ENCODE measurements at regions not wholly inside any gene's neighbourhood (a gene's known extent, or its start where the extent isn't known, plus 50 kb on each side); places are given as distances from the start of the nearest gene placed in this dataset.

DNA sequence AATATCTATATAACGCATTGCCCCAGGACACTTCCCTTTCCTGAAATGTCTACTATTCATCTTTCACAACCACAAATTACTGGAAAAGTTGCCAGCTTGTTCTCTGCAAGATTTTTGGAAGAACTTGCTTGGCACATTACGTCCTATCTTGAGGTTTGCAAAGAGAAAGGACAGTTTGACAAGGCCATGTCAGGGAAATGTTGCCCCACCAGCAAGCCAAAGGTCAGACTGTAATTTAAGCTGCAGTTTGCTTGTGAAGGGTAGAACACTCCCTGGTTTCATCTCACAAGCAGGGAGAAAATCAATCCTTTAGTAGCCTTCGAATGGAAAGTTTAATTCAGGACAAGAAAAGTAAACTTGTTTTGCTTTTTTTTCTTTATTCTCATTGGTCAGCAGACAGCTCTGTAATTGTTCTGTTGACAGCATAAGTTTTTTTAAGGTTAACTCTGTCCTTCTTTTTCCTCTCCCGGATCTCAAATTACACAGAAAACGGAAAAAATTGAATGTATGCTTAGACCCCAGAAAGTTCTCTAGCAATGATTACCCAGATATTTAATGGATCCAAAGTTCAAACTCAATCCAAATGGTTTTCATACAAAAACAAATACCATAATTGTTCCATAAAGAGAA is 541.8 kb upstream of the NRSN1 start:
- no peak for DNase-seq (ENCODE audit: low spot score)

DNA sequence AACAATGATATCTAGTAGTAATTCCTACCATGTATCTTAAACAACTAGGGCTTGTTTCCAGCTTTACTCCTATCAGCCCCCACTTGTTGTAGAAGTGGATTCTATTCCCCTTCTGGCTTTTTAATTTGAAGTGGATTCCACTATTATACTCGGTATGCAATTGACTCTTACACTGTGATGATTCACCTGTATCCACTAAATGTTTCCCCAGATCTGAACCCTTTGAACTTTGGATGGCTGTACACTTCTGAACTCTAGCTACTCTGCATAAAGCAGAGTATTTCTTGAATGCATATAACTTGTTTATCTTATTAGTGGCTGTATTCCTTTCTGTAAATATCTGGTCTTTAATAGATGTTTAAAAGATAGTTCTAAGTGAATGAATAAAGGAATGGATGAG is 538.4 kb upstream of the NRSN1 start:
- no peak for DNase-seq (ENCODE audit: low spot score)

DNA sequence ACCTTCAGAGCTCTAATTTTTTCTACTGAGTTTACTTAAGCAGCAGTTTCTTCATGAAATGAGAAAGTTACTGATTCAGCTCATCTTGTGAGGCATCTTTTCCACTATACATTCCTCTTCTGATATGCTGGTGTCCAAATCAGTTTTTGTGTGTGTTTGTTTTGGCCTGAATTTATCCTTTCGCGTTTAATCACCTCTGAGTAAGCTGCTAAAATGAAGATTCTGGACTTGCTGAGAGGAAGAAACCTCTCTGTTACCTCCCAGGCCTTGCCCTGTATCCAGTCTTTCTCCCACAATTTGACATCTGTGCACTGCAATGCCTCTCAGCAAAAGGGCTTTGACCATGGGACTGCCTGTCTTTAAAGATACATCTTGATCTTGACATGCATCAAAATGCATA is 536.2 kb upstream of the NRSN1 start:
- no peak for DNase-seq (ENCODE audit: low spot score)

DNA sequence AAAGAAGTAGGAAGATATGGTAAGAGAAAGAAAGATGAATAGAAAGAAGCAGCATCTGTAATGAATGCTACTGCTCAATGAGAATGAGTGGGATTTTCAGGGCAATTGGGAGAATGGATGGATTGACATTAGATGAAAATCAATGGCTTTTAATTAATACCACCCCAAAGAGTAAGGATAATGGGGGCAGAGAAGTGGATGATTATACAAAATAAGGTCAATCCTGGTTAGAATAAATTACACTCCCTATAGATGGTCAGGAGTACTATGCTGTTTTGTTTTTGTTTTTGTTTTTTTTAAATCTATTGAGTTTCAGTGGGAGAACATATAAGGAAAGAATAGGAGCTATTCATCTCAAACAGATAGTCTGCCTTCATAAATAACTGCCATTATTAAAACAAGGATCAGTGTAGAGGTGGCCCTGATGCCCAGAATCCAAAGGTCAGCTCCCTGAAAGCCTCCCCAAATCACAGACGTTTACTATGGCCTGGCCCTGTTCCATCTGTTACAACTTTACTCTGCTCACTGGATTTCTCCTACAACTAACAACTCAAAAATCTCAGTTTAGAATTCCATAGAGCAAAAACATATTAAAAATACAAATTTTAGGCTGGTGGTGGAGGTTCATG is 535.4 kb upstream of the NRSN1 start:
- no peak for DNase-seq (ENCODE audit: low spot score)

DNA sequence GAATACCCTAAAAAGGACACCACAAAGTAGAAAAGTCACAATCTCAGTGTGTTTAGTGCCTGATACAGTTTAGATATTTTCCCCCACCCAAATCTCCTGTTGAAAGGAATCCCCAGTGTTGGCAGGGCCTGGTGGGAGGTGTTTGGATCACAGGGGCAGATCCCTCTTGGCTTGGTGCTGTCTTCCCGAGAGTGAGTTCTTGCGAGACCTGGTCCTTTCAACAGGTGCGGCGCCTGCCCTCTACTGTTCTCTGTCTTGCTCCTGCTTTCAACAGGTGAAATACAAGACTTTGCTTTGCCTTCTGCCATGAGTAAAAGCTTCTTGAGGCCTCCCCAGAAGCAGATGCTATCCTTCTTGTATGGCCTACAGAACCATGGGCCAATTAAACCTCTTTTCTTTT is 534.3 kb upstream of the NRSN1 start:
- no peak for DNase-seq (ENCODE audit: low spot score)

DNA sequence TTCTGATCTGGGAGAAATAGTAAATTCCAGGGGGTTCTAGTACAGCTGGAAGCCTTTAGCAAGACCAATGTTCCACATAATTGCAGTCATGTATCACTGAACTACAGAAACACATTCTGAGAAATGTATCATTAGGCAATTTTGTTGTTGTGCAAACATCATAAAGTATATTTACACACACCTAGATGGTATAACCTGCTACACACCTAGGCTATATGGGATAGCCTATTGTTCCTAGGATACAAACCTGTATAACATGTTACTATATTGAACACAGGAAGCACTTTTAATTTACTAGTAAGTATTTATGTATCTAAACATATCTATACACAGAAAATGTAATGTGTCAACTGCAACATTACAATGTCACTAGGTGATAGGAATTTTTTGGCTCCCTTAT is 525.9 kb upstream of the NRSN1 start:
- DNase-seq (ENCODE audit: low spot score) = no peak

DNA sequence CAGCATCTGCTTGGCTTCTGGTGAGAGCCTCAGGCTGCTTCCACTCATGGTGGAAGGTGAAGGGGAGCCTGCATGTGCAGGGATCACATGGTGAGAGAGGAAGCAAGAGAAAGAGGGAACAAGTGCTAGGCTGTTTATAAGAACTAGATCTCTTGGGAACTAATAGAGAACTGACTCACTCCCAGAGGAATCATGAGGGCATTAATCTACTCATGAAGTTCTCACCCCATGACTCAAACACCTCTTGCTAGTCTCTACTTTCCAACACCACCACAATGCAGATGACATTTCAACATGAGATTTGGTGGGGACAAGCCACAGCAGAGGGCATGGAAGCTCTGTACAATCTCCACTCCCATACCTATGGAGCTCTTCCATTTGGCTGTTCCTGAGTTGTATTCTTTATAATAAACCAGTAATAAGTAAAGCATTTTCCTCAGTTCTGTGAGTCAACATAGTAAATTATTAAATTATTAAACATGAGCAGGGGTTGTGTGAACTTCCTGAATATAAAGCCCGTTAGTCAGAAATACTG is 524.1 kb upstream of the NRSN1 start:
- DNase-seq (ENCODE audit: low spot score) = no peak

DNA sequence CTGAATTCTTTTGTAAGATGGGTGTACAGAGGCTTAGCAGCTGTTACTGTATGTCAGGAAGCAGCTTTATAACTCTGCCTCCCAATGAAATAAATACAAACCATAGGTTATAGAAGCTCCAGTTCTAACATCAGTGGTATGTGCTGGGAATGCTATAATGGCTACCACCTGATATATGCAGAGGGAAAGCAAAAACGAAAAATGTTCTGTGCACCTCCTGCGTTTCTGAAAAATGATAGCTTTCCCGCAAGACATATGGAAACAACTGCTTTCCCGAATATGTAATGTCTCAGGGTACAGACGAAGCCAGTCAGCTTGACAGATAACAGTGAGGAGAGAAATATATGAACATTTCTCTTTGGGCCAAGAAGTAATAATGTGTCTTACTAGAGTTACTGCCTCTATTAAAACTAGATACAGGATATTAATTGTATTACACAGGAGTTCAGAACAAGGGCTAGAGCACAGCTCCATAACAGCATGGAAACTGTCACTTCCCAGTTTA is 517.0 kb upstream of the NRSN1 start:
- no peak for DNase-seq (ENCODE audit: low spot score)

DNA sequence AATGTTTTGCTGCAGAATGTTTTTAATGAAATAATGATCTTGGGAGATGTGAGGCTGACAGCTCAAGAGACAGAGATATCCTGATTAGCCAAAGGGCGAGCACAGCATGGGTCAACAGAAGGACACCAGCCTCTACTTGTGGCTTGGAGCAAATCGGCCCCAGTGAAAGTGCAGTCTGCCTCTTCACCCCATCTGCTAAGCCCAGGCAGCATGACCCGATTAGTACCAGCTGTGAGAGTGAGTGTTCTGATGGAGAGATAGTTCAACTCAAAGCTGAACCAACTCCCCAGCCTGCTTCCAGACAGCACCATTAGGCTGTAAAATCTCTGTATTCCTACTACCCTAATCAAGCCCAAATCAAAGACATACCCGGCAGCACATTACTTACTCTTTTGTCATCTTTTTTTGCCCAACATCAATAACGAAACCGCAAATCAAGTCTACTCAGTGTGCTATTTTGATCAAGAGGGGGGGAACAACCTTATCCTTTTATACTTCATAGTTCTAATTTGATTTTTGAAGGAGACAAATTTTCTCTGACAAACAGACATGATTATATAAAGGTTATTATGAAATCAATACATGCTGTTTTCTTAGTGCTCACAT is 514.1 kb upstream of the NRSN1 start:
- no peak for DNase-seq (ENCODE audit: low spot score)

DNA sequence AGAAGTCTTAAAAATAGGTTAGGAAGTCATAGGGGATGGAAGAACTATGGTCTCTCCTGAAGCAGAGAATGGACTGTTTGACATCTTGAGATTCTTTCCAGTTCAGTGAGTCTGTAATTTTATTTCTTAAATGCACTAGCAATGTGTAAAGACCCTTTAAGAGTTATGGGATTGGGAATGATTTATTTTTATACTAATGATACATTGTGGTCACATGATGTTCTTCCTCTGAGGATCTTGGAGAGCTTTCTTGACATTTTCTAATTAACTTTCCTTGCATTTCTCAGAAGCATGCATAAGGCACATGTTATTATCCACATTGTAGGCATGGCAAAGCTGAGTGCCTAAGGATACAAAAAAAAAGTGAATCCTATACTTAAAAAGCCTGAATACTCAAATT is 507.6 kb upstream of the NRSN1 start:
- no peak for DNase-seq (ENCODE audit: low spot score)

DNA sequence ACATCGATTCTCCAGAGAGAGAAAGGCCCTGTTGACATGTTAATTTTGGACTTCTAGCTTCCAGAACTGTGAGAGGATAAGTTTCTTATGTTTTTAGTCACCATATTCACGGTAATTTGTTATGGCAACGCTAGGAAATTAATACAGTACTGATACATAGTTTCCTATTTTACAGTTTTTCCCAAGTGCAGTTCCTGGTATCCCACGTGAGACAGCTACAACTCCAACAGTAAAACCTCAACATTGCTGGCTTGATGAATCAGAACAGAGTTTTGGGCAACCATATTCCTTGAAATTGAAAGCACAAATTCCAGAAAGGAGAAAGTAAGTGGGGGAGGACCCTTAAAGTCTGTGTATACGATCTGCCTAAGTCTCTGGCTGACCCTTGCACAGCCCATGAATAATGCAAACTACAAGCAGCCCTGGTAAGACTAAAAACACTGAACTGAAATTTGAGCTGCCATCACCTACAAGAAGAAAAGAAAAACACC is 505.1 kb upstream of the NRSN1 start:
- DNase-seq (ENCODE audit: low spot score) = no peak

DNA sequence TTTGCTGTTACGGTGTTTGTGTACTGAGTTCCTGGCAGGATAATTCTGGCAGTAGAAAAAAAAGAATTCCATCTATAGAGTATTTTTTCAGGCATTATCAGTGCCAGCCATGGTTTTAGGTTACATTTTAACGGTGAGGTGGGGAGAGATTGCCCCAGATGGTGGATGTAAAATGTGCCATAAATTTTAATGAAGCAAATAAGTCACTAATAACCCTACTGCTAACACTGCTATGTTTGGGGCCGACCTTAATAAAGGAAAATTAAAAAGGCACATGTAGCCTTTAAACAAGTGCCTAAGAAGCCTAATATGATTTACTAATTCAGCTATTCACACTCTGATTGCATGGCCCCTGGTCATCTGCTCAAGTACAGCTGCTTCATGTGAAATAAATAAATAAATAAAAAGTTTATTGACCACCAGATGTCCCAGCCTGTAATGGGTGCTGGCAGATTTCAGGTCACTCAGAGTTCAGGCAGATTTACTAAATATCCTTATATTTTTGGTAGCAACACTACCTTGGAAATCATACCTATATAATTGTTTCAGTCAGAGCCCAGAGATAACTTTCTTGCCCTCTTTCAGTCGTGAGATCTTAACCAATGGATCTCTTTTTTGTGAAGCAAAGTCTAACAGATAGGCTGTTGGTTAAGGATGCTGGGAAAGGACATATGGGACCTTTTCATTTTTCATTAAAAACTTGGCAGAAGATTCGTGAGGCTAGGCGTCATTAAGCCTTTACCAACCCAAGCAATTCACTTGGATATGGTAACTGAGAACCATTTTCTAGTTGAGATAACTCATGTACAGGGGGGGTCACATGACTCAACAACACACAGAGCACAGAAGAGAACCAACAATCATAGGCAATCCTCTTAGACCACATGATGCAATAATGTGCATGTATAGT is 495.0 kb upstream of the NRSN1 start:
- DNase-seq (ENCODE audit: low spot score) = no peak

DNA sequence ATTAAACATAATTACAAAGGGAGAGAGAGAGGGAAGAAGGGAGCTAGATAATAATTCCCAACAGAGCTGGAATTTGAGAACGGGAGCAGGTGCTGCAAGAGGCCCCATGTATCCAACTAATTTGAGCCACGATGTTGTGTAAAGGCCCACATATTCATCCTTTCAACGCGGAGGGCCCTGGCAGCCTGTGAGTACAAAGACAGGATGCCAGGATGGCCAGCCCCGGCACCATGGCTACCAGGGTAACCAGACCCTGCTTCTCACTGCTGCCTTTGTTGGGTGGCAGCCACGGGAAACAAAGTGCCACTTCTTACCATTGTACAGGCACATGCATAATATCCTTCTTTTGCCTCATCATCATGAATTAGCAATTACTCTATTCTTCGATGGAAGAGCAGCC is 492.0 kb upstream of the NRSN1 start:
- no peak for DNase-seq (ENCODE audit: low spot score)

DNA sequence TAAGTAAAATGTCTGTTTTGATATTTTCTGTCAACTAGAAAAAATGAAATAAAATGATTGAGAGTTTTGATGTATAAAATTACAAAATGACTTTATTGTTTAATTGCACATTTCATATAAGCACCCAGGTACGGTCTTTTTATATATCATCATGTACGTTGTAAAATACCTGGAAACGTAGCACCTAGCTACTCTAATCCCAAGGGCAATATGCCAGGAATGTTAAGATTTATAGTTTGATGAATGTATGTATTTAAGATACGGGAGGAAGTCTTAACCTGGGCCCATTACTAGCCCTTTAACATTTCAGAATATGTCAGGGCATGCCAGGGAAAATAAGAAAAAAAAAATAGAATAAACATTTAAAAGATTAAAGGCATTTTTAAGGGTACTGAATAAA is 490.9 kb upstream of the NRSN1 start:
- DNase-seq (ENCODE audit: low spot score) = no peak

DNA sequence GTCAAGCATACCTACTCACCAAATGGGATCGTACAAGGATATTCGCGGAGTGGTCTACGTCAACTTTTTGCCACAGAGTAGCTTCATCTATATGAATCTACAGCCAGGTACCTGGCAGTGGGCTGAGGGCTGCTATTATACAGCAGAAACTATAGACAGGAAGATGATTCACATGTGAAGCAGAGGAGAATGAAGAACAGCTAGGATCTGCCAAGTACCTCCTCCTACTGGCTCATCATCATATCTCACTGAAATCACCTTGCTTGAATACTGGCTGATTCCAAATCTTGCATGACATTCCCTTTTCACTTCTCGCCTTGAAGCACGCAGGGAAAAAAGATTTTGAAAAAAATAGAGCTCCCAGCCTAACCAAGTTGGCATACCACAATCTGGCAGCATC is 488.7 kb upstream of the NRSN1 start:
- no peak for DNase-seq (ENCODE audit: low spot score)

DNA sequence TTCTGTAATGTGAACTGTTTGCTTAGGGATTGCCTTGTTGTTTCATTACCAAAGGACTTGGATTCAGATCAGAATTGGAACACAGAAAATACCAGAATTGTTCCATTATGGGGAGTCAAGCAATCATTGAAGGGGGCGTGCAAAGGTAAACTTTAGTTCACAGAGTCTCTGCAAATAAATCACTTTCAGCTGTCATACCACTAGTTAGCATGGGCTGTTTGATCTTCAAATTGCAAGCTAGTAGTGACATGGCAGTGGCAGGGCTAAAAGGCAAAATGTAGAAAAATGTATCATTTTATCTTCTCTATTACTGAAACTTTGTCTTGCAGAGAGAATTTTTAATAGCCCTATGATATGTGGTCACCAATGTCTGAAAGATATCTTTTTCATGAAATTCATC is 483.2 kb upstream of the NRSN1 start:
- no peak for DNase-seq (ENCODE audit: low spot score)

DNA sequence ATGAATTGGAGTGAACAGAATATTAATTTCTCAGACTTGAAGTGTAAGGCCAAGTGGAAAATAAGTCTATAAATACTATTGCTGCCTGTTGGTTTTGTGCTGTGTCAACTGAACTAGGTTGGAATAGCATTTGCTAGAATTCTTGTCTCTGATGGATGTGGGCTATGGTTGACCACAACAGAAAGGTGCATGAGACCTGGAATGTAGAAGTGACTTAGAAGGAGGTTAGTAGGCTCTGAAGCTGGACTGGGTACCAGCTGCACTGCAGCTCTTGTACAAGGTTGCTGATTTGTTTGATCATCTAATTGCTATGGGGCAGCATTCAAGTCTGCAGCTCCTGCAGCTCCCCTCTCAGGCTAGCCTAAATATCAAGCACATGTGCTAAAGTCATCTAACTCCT is 479.0 kb upstream of the NRSN1 start:
- no peak for DNase-seq (ENCODE audit: low spot score)

DNA sequence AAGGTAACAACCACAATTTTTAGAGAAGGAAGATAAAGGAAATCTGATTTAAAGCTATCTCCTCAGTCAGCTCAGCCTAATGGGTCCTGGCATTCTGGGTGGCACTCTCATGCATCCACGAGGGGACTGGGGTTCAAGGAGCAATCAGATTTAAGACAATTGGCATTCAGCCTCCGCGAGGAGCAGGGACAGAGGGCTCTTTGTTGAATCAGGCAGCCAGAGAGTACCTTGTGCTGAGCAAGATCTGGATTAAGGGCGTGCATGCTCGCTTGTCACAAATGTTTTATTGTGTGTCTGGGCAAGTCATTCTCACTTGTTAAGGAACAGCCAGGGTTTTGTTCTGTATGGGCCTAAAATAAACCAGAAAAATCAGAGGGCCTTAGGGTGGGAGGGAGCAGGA is 475.3 kb upstream of the NRSN1 start:
- DNase-seq (ENCODE audit: low spot score) = no peak

DNA sequence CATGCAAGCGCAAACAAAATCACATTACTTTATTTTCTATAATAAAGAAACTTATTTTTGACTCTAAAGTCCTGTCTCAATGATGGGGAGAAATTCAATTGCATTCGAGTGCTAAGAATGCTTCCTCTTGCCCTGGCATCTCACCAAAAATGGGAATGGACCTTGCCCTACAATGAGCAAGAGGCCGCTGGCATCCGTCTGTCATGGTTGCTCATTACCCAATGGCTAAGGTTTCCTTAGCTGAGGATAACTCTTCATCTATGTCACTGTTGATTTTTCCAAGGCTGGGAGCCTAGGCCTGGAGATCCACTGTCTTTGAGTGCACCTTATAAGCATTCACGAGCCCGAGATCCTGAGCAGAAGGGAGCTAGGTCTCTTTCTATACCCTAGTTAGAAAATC is 471.3 kb upstream of the NRSN1 start:
- no peak for DNase-seq (ENCODE audit: low spot score)

DNA sequence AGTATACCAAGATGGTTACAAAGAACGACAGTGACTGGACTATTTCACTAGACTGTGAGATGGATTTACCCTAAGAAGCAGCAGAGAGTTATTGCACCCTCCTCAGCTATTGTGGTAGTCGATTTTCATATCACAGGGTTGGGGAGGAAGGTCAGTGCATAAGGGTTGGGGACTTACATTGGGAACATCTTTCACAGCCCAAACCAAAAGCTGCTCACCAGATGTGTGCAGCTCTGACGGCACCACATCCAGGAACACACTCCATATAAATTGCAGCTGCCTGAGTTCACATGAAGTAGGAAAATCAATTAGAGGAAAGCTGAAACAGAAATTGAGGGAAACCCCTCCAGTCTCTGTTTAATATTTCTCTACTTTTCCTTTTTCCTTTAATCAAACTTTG is 470.5 kb upstream of the NRSN1 start:
- no peak for DNase-seq (ENCODE audit: low spot score)

DNA sequence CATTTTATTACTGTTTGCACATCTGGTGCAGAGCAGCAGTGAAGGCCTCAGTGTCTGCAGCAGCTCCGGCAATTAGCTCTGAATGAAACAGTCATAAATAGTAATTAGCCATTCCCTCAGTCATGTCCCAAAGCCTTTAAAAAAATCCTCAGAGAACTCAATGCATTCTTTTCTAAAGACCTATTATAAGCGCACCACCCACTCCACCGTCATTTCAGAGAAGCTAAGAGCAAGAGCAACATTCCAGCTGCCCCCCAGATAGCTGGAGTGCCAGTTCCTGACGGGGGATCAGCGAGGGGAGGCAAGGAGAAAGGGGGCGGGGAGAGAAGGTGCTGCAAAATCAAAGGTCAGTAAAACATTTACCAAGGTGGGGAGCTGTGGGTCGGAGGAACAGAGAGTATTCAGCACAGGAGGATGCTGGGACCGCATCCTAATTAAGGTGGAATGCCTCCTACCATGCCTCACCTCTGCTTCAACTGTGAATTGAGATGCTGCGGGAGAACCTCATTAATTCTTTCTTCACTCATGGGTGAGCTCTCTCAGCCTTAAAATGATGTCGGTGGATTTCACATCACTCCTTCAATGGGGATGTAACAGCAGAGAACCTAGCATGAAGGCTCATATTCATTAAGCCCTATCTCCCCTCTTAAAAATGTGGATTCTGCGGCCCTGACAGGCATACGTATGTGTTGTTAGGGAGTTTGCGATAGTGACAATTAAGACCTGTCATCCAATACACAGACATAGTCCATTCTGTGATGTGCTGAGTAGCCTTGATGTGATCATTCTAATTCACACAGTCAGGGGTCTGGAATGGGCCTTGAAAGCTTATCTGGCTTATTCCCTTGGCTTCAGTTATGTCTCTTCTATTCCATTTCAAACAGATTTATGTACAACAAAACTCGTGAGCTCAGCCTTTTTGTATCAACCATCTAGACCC is 469.5 kb upstream of the NRSN1 start:
- no peak for DNase-seq (ENCODE audit: low spot score)

Measured in hematopoietic multipotent progenitor cell treated with erythropoietin and hydrocortisone succinate and interleukin-3 and kit ligand, for 15 days (in vitro differentiated cells).